H9 (cell line): ENCODE measurements at regions not wholly inside any gene's neighbourhood (a gene's known extent, or its start where the extent isn't known, plus 50 kb on each side); places are given as distances from the start of the nearest gene placed in this dataset.

ENCODE experiments used
- DNase-seq: peaks from one replicate; pipeline ENCODE4 v3.0.0-alpha.2; 2017
- H2AFZ ChIP-seq: one replicate; pipeline ENCODE4 v1.6.1; 2013; ENCODE audit warnings: mild to moderate bottlenecking, low read length, control low read depth, moderate library complexity
- H2AK5ac ChIP-seq: 2 replicates; pipeline ENCODE4 v1.6.1; 2013; ENCODE audit warnings: low read length, control low read depth, mixed read lengths; ENCODE audit not compliant: insufficient read length
- H2BK120ac ChIP-seq: one replicate; pipeline ENCODE4 v1.6.1; 2013; ENCODE audit warnings: low read depth, mild to moderate bottlenecking, low read length, control low read depth, inconsistent platforms; ENCODE audit not compliant: poor library complexity, severe bottlenecking
- H2BK12ac ChIP-seq: 2 replicates; pipeline ENCODE4 v1.6.1; 2013; ENCODE audit warnings: low read length, control low read depth, mixed read lengths, low read depth; ENCODE audit not compliant: insufficient read length
- H2BK15ac ChIP-seq: 2 replicates; pipeline ENCODE4 v1.6.1; 2013; ENCODE audit warnings: low read depth, low read length, control low read depth
- H2BK20ac ChIP-seq: one replicate; pipeline ENCODE4 v1.6.1; 2013; ENCODE audit warnings: low read depth, mild to moderate bottlenecking, low read length, control low read depth, inconsistent platforms; ENCODE audit not compliant: poor library complexity, severe bottlenecking
- H2BK5ac ChIP-seq: 2 replicates; pipeline ENCODE4 v1.6.1; 2013; ENCODE audit warnings: low read length, control low read depth, mixed read lengths; ENCODE audit not compliant: insufficient read length
- H3K14ac ChIP-seq: 2 replicates; pipeline ENCODE4 v1.6.1; 2013; ENCODE audit warnings: low read length, control low read depth; ENCODE audit not compliant: insufficient read depth
- H3K18ac ChIP-seq: 2 replicates; pipeline ENCODE4 v1.6.1; 2013; ENCODE audit warnings: low read depth, mild to moderate bottlenecking, mixed read lengths, low read length, control low read depth; ENCODE audit not compliant: insufficient read length
- H3K23ac ChIP-seq: 2 replicates; pipeline ENCODE4 v1.6.1; 2013; ENCODE audit warnings: low read length, control low read depth, mixed read lengths, low read depth; ENCODE audit not compliant: insufficient read length
- H3K23me2 ChIP-seq: 2 replicates; pipeline ENCODE4 v1.6.1; 2013; ENCODE audit warnings: low read depth, mild to moderate bottlenecking, mixed read lengths, low read length, control low read depth; ENCODE audit not compliant: insufficient read length, poor library complexity, severe bottlenecking
- H3K27ac ChIP-seq: 2 replicates; pipeline ENCODE4 v1.5.1; 2013; ENCODE audit warnings: low read length, control low read depth, mixed read lengths, low read depth; ENCODE audit not compliant: insufficient read length
- H3K27me3 ChIP-seq: 2 replicates; pipeline ENCODE4 v1.6.1; 2013; ENCODE audit warnings: low read length, control low read depth, inconsistent platforms; ENCODE audit not compliant: insufficient read depth
- H3K4ac ChIP-seq: 2 replicates; pipeline ENCODE4 v1.6.1; 2013; ENCODE audit warnings: low read depth, mild to moderate bottlenecking, control low read depth, inconsistent platforms, low read length, moderate library complexity
- H3K4me1 ChIP-seq: 2 replicates; pipeline ENCODE4 v1.6.1; 2013; ENCODE audit warnings: low read length, control low read depth, inconsistent platforms; ENCODE audit not compliant: insufficient read depth
- H3K4me2 ChIP-seq: 2 replicates; pipeline ENCODE4 v1.6.1; 2013; ENCODE audit warnings: low read length, control low read depth, mixed read lengths; ENCODE audit not compliant: insufficient read length, insufficient read depth
- H3K56ac ChIP-seq: 2 replicates; pipeline ENCODE4 v1.6.1; 2013; ENCODE audit warnings: low read depth, mild to moderate bottlenecking, mixed read lengths, low read length, control low read depth; ENCODE audit not compliant: insufficient read length
- H3K79me1 ChIP-seq: 2 replicates; pipeline ENCODE4 v1.6.1; 2013; ENCODE audit warnings: low read depth, mild to moderate bottlenecking, moderate library complexity, low read length, control low read depth, inconsistent platforms; ENCODE audit not compliant: insufficient read depth, poor library complexity, severe bottlenecking
- H3K79me2 ChIP-seq: 2 replicates; pipeline ENCODE4 v1.6.1; 2013; ENCODE audit warnings: low read length, control low read depth, inconsistent platforms; ENCODE audit not compliant: insufficient read depth
- H3K9ac ChIP-seq: 2 replicates; pipeline ENCODE4 v1.6.1; 2013; ENCODE audit warnings: low read length, control low read depth, mixed read lengths; ENCODE audit not compliant: insufficient read length; ENCODE audit errors: extremely low read depth
- H3K9me3 ChIP-seq: one replicate; pipeline ENCODE4 v1.6.1; 2013; ENCODE audit warnings: low read depth, low read length, inconsistent platforms; ENCODE audit not compliant: control insufficient read depth
- H3T11ph ChIP-seq: one replicate; pipeline ENCODE4 v1.6.1; 2013; ENCODE audit warnings: mild to moderate bottlenecking, low read length, control low read depth, inconsistent platforms
- H4K20me1 ChIP-seq: one replicate; pipeline ENCODE4 v1.6.1; 2013; ENCODE audit not compliant: control insufficient read depth, insufficient read length, insufficient read depth
- H4K5ac ChIP-seq: 2 replicates; pipeline ENCODE4 v1.6.1; 2013; ENCODE audit warnings: low read depth, mild to moderate bottlenecking, mixed read lengths, low read length, control low read depth; ENCODE audit not compliant: insufficient read length
- H4K8ac ChIP-seq: replicated peaks from 2 replicates; pipeline ENCODE4 v1.6.1; 2013; ENCODE audit warnings: low read length, control low read depth, mixed read lengths, low read depth; ENCODE audit not compliant: insufficient read length
- H4K91ac ChIP-seq: 2 replicates; pipeline ENCODE4 v1.6.1; 2013; ENCODE audit warnings: low read depth, mild to moderate bottlenecking, moderate library complexity, mixed read lengths, low read length, control low read depth; ENCODE audit not compliant: insufficient read length
- H3K27ac Mint-ChIP-seq, 3 experiments: 2 replicates in 2 of 3; 3 replicates in 1 of 3; pipeline ENCODE4 v1.8.0; 2020 to 2021; ENCODE audit warnings: mixed read lengths in 3 of 3, mild to moderate bottlenecking in 1 of 3, moderate library complexity in 1 of 3
- H3K27me3 Mint-ChIP-seq: 2 replicates; pipeline ENCODE4 v1.8.0; 2021; ENCODE audit warnings: low read depth, mild to moderate bottlenecking, moderate library complexity, mixed read lengths
- H3K36me3 Mint-ChIP-seq, 3 experiments: 2 replicates in 2 of 3; 3 replicates in 1 of 3; pipeline ENCODE4 v1.8.0; 2020 to 2021; ENCODE audit warnings: low read depth in 3 of 3, mixed read lengths in 3 of 3; ENCODE audit not compliant: insufficient read depth in 1 of 3
- H3K4me1 Mint-ChIP-seq, 2 experiments: 2 replicates each; pipeline ENCODE4 v1.8.0; 2020; ENCODE audit warnings: mixed read lengths in 2 of 2
- H3K4me3 Mint-ChIP-seq, 2 experiments: 2 replicates in 1 of 2; 3 replicates in 1 of 2; pipeline ENCODE4 v1.8.0; 2020 to 2021; ENCODE audit warnings: mild to moderate bottlenecking in 2 of 2, mixed read lengths in 2 of 2, moderate library complexity in 1 of 2
- H3K9me3 Mint-ChIP-seq, 2 experiments: 2 replicates in 1 of 2; 3 replicates in 1 of 2; pipeline ENCODE4 v1.8.0; 2020; ENCODE audit warnings: mild to moderate bottlenecking in 2 of 2, mixed read lengths in 2 of 2, moderate library complexity in 1 of 2
- WGBS: extraction: QIAGEN DNeasy Blood & Tissue Kit; methylation state at CpG from one replicate; pipeline ENCODE4 v1.1.7; 2013; ENCODE audit warnings: missing lambda C conversion rate, low lambda C conversion rate, mixed read lengths; ENCODE audit not compliant: insufficient read length; ENCODE audit errors: extremely low coverage; 5-methylcytosine and 5-hydroxymethylcytosine counted together
- TF ChIP-seq, protein P1 (sequence below): fragments of 200-600 bp; sonication (generic); conservative IDR thresholded peaks from 3 replicates; pipeline ENCODE4 v1.8.0; 2021; ENCODE audit warnings: antibody characterized with exemption, mild to moderate bottlenecking

DNA sequence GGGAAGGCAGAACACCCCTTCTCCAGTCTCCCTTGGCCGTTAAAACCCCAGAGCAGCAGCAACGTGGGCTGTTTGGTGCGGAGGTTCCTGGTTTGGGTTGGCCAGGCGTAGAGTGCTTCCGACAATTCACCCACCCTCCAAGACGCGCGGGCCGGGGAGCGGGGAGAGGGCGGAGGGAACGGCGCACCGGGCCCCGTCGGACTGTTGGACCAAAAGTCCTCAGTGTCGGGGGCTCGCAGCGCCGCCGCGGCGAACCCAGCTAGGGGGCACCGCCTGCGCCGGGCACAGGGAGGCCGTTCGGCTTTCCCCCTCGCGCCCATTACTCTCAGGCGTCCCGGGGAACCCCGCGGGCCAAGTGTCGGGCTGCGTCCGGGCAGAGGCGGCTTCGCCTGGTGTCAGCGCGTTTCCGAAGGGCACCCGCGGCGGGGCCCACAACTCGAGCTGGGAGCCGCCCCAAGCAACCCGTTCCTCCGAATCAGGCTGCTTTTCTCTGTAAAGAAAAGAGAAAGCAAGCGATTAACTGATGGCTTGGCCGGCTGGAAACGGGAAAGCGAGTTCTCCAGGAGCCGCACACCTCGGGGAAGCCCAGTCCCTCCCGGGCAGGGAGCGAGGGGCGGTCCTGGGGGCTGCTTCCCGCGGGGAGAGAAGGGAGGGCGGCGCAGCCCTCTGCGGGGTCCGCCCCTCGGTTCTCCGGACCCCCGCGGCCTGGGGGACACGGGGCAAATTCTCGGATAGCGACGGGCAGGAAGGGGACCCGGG lies 145.5 kb downstream of the ERCC6L2 start:
- Histone ChIP-seq H2BK12ac (no peak overlapping the region), H3K4ac (no peak overlapping the region), H2BK5ac (no peak overlapping the region), H3K79me1 (no peaks in the 10 kb centered on the region), H3K9ac (no peak overlapping the region), H3K27ac (no peak overlapping the region), H4K91ac (no peak overlapping the region), H2AFZ (no peak overlapping the region), H3K14ac (peak overlapping the region; percentile 14; the same call in 1 of the 2 replicates), H3K4me1 (no peaks in the 10 kb centered on the region; the same call in 1 of the 2 replicates), H4K20me1 (no peaks in the 10 kb centered on the region), H3K56ac (no peak overlapping the region), H3K23me2 (peaks cover 19% of the 10 kb centered on the region), H3K27me3 (peaks cover 44% of the 10 kb centered on the region; the same call in 1 of the 2 replicates), H3K79me2 (no peaks in the 10 kb centered on the region), H3K23ac (no peak overlapping the region), H3K9me3 (no peaks in the 10 kb centered on the region), H3K18ac (no peak overlapping the region), H3K4me2 (peak overlapping the region; percentile 72), H2BK120ac (no peak overlapping the region), H3T11ph (no peak overlapping the region), H2BK15ac (no peak overlapping the region; the same call in 1 of the 2 replicates), H2AK5ac (no peak overlapping the region), H4K5ac (no peak overlapping the region), H4K8ac (no peak overlapping the region), H2BK20ac (no peak overlapping the region)
- H3K9me3 Mint-ChIP-seq: no peaks in the 10 kb centered on the region; a peak in 1 of 5 replicates
- TF ChIP-seq, protein P1, sequence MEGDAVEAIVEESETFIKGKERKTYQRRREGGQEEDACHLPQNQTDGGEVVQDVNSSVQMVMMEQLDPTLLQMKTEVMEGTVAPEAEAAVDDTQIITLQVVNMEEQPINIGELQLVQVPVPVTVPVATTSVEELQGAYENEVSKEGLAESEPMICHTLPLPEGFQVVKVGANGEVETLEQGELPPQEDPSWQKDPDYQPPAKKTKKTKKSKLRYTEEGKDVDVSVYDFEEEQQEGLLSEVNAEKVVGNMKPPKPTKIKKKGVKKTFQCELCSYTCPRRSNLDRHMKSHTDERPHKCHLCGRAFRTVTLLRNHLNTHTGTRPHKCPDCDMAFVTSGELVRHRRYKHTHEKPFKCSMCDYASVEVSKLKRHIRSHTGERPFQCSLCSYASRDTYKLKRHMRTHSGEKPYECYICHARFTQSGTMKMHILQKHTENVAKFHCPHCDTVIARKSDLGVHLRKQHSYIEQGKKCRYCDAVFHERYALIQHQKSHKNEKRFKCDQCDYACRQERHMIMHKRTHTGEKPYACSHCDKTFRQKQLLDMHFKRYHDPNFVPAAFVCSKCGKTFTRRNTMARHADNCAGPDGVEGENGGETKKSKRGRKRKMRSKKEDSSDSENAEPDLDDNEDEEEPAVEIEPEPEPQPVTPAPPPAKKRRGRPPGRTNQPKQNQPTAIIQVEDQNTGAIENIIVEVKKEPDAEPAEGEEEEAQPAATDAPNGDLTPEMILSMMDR: no peak
- H3K4me3 Mint-ChIP-seq: peak overlapping the region; percentile 63 to 81
- WGBS: no CpG with 5 or more reads among the region's 73 CpGs
- no peak for DNase-seq
- peaks cover 14 to 26% of the 10 kb centered on the region in 2 experiments for H3K4me1 Mint-ChIP-seq
- peaks cover 76% of the 10 kb centered on the region for H3K27me3 Mint-ChIP-seq
- H3K36me3 Mint-ChIP-seq: no peaks in the 10 kb centered on the region; a peak in 1 of 7 replicates
- no peak overlapping the region for H3K27ac Mint-ChIP-seq
